H1 (cell line): ENCODE measurements at regions not wholly inside any gene's neighbourhood (a gene's known extent, or its start where the extent isn't known, plus 50 kb on each side); places are given as distances from the start of the nearest gene placed in this dataset.
A peak's percentile ranks its signal among the peaks of the same experiment; 100 is the strongest.

Experiments
- CTCF ChIA-PET: fragments of 300-600 bp; sonication (Branson Sonifier 250); formaldehyde crosslinking; loops from one replicate; lab custom pipeline; 2021; ENCODE audit not compliant: partially characterized antibody; lab: Charles Lee
- POLR2A ChIA-PET: fragments of 300-600 bp; sonication (Branson Sonifier 250); formaldehyde crosslinking; loops from one replicate; lab custom pipeline; 2021; ENCODE audit warnings: inconsistent platforms; ENCODE audit not compliant: partially characterized antibody; lab: Charles Lee
- DNase-seq, 2 experiments: peaks; one replicate each; pipeline versions ENCODE4 v3.0.0 to v3.0.0-alpha.2; 2010 to 2022; ENCODE audit warnings: low spot score in 2 of 2, low read depth in 1 of 2, mixed read lengths in 1 of 2
- FAIRE-seq: peaks from 2 replicates; lab custom pipeline; 2011; peaks lifted over from hg19 to GRCh38; lab: Jason Lieb, UNC
- H2AFZ ChIP-seq: 2 replicates; pipeline ENCODE4 v1.8.1; 2012; ENCODE audit warnings: low read length, inconsistent platforms
- H2AK5ac ChIP-seq: 2 replicates; pipeline ENCODE4 v1.6.1; 2013; ENCODE audit warnings: low read depth, low read length
- H2BK120ac ChIP-seq: replicated peaks from 2 replicates; pipeline ENCODE3; 2013; ENCODE audit warnings: low read depth, low read length, inconsistent platforms
- H2BK12ac ChIP-seq: 2 replicates; pipeline ENCODE4 v1.6.1; 2013; ENCODE audit warnings: low read depth, low read length
- H2BK15ac ChIP-seq: 2 replicates; pipeline ENCODE4 v1.6.1; 2013; ENCODE audit warnings: low read length
- H2BK20ac ChIP-seq: 2 replicates; pipeline ENCODE4 v1.6.1; 2013; ENCODE audit warnings: low read length
- H2BK5ac ChIP-seq: 2 replicates; pipeline ENCODE4 v1.6.1; 2013; ENCODE audit warnings: low read depth, low read length
- H3K14ac ChIP-seq: 2 replicates; pipeline ENCODE4 v1.6.1; 2013; ENCODE audit warnings: inconsistent platforms; ENCODE audit not compliant: insufficient read length
- H3K18ac ChIP-seq: 2 replicates; pipeline ENCODE4 v1.6.1; 2013; ENCODE audit warnings: low read length; ENCODE audit errors: extremely low read depth
- H3K23ac ChIP-seq: 2 replicates; pipeline ENCODE4 v1.6.1; 2013; ENCODE audit warnings: inconsistent platforms; ENCODE audit not compliant: insufficient read length
- H3K23me2 ChIP-seq: 2 replicates; pipeline ENCODE4 v1.6.1; 2013; ENCODE audit warnings: low read depth, low read length
- H3K27ac ChIP-seq: 2 replicates; pipeline ENCODE4 v1.6.1; 2011; ENCODE audit warnings: low read depth, low read length, inconsistent platforms
- H3K27me3 ChIP-seq, 4 experiments: replicated peaks in 1 of 4; 1 replicate in 1 of 4; 2 replicates in 3 of 4; pipeline versions ENCODE4 v1.6.1 to v1.8.1; 2011 to 2013; ENCODE audit warnings: low read length in 3 of 4, mild to moderate bottlenecking in 3 of 4, inconsistent platforms in 2 of 4, mixed read lengths in 2 of 4, moderate library complexity in 1 of 4; ENCODE audit not compliant: control insufficient read depth in 3 of 4, insufficient read depth in 3 of 4; ENCODE audit errors: extremely low read depth in 1 of 4
- H3K36me3 ChIP-seq, 4 experiments: 2 replicates each; pipeline versions ENCODE4 v1.6.1 to v1.8.1; 2011 to 2013; ENCODE audit warnings: mild to moderate bottlenecking in 4 of 4, low read length in 3 of 4, moderate library complexity in 2 of 4, control low read depth in 1 of 4, inconsistent platforms in 1 of 4; ENCODE audit not compliant: insufficient read depth in 4 of 4, control insufficient read depth in 2 of 4
- H3K4ac ChIP-seq: replicated peaks from 2 replicates; pipeline ENCODE3; 2013; ENCODE audit warnings: low read length, low read depth, mixed read lengths, inconsistent platforms; ENCODE audit not compliant: insufficient read length
- H3K4me1 ChIP-seq, 4 experiments: replicated peaks in 1 of 4; 1 replicate in 1 of 4; 2 replicates in 3 of 4; pipeline versions ENCODE4 v1.6.1 to v1.8.1; 2011 to 2013; ENCODE audit warnings: low read length in 3 of 4, inconsistent platforms in 2 of 4, mixed read lengths in 1 of 4; ENCODE audit not compliant: insufficient read depth in 4 of 4, control insufficient read depth in 3 of 4
- H3K4me2 ChIP-seq, 2 experiments: 2 replicates each; pipeline versions ENCODE4 v1.6.1 to v1.8.1; 2011 to 2013; ENCODE audit warnings: low read depth in 2 of 2, low read length in 2 of 2, control low read depth in 1 of 2, inconsistent platforms in 1 of 2, mild to moderate bottlenecking in 1 of 2; ENCODE audit not compliant: insufficient read depth in 1 of 2
- H3K4me3 ChIP-seq, 4 experiments: fragments of 200-600, 300-600 bp in 1 of 4; sonication (generic), shearing (Covaris generic), sonication (Bioruptor Twin) in 1 of 4; 2 replicates each; pipeline versions ENCODE4 v1.5.1 to v1.8.1; 2011 to 2016; ENCODE audit warnings: low read length in 4 of 4, low read depth in 3 of 4, control low read depth in 2 of 4, inconsistent platforms in 2 of 4, mild to moderate bottlenecking in 2 of 4, mixed read lengths in 1 of 4, moderate library complexity in 1 of 4; ENCODE audit not compliant: insufficient read depth in 2 of 4; ENCODE audit errors: extremely low read depth in 1 of 4
- H3K56ac ChIP-seq: replicated peaks from 2 replicates; pipeline ENCODE3; 2013; ENCODE audit warnings: low read depth, mild to moderate bottlenecking, mixed read lengths, low read length, inconsistent platforms; ENCODE audit not compliant: insufficient read length
- H3K79me1 ChIP-seq: 2 replicates; pipeline ENCODE4 v1.6.1; 2013; ENCODE audit warnings: low read depth, low read length, control low read depth
- H3K79me2 ChIP-seq, 2 experiments: 2 replicates each; pipeline versions ENCODE4 v1.6.1 to v1.8.1; 2012 to 2013; ENCODE audit warnings: low read length in 2 of 2, mild to moderate bottlenecking in 2 of 2, inconsistent platforms in 1 of 2; ENCODE audit not compliant: insufficient read depth in 2 of 2, control insufficient read depth in 1 of 2
- H3K9ac ChIP-seq, 4 experiments: replicated peaks in 1 of 4; 1 replicate in 1 of 4; 2 replicates in 3 of 4; pipeline versions ENCODE4 v1.6.1 to v1.8.1; 2011 to 2013; ENCODE audit warnings: low read depth in 3 of 4, low read length in 3 of 4, control low read depth in 2 of 4, mild to moderate bottlenecking in 2 of 4, moderate library complexity in 2 of 4, inconsistent platforms in 1 of 4; ENCODE audit errors: extremely low read depth in 1 of 4
- H3K9me3 ChIP-seq, 2 experiments: 2 replicates each; pipeline versions ENCODE4 v1.6.1 to v1.8.1; 2012 to 2013; ENCODE audit warnings: mild to moderate bottlenecking in 2 of 2, moderate library complexity in 2 of 2, control low read depth in 1 of 2, inconsistent platforms in 1 of 2, low read depth in 1 of 2, low read length in 1 of 2, mixed read lengths in 1 of 2; ENCODE audit not compliant: insufficient read depth in 2 of 2
- H4K20me1 ChIP-seq, 2 experiments: replicated peaks in 1 of 2; 2 replicates each; pipeline versions ENCODE3 to v1.8.1; 2011 to 2013; ENCODE audit warnings: inconsistent platforms in 2 of 2, low read length in 2 of 2, mild to moderate bottlenecking in 1 of 2; ENCODE audit not compliant: insufficient read depth in 2 of 2, control insufficient read depth in 1 of 2
- H4K5ac ChIP-seq: 2 replicates; pipeline ENCODE4 v1.6.1; 2013; ENCODE audit warnings: low read length, low read depth, mixed read lengths, inconsistent platforms; ENCODE audit not compliant: insufficient read length
- H4K8ac ChIP-seq: 2 replicates; pipeline ENCODE4 v1.8.0; 2013; ENCODE audit warnings: mild to moderate bottlenecking, moderate library complexity, low read length, inconsistent platforms; ENCODE audit not compliant: insufficient read depth; ENCODE audit errors: extremely low read depth
- H4K91ac ChIP-seq: replicated peaks from 2 replicates; pipeline ENCODE3; 2013; ENCODE audit warnings: low read length, mixed read lengths, inconsistent platforms; ENCODE audit not compliant: insufficient read length
- CBX8 ChIP-seq: fragments of 300-800, 300-1000 bp; sonication (generic); IDR thresholded peaks from 2 replicates; pipeline ENCODE4 v1.7.1; 2016; ENCODE audit warnings: low read depth, low read length, borderline replicate concordance
- CHD2 ChIP-seq: IDR thresholded peaks from 2 replicates; pipeline ENCODE4 v1.6.1; 2012; ENCODE audit warnings: low read length, improper control_type of control experiment
- E2F6 ChIP-seq: IDR thresholded peaks from 2 replicates; pipeline ENCODE4 v1.6.1; 2012; ENCODE audit warnings: inconsistent platforms
- EZH2 ChIP-seq: fragments of 200-600 bp; sonication (generic); IDR thresholded peaks from 2 replicates; pipeline ENCODE4 v1.7.1; 2012; ENCODE audit warnings: low read depth, mild to moderate bottlenecking, moderate library complexity, low read length, inconsistent platforms; ENCODE audit not compliant: severe bottlenecking
- JUND ChIP-seq: IDR thresholded peaks from 2 replicates; pipeline ENCODE4 v1.6.1; 2011; ENCODE audit warnings: mild to moderate bottlenecking, improper control_type of control experiment, low read length
- KDM1A ChIP-seq: fragments of 200-600, 300-600 bp; sonication (generic); IDR thresholded peaks from 2 replicates; pipeline ENCODE4 v1.7.1; 2016; ENCODE audit warnings: mild to moderate bottlenecking, low read length, borderline replicate concordance
- MAFK ChIP-seq: IDR thresholded peaks from 2 replicates; pipeline ENCODE4 v1.6.1; 2012; ENCODE audit warnings: low read depth, mild to moderate bottlenecking, improper control_type of control experiment, low read length
- NANOG ChIP-seq: IDR thresholded peaks from 2 replicates; pipeline ENCODE4 v1.6.1; 2011; ENCODE audit warnings: low read length, low read depth, mild to moderate bottlenecking, inconsistent platforms; ENCODE audit not compliant: insufficient read depth, poor library complexity, severe bottlenecking
- SP4 ChIP-seq: IDR thresholded peaks from 2 replicates; pipeline ENCODE4 v1.6.1; 2012; ENCODE audit warnings: low read length, inconsistent platforms
- SRF ChIP-seq: IDR thresholded peaks from 2 replicates; pipeline ENCODE4 v1.6.1; 2011; ENCODE audit warnings: mild to moderate bottlenecking, low read depth, low read length, moderate library complexity
- TEAD4 ChIP-seq: IDR thresholded peaks from 2 replicates; pipeline ENCODE4 v1.6.1; 2012; ENCODE audit warnings: low read depth, low read length, inconsistent platforms, mixed read lengths
- WGBS, 2 experiments: shearing (Covaris generic) in 1 of 2; methylation state at CpG; one replicate each; pipeline versions ENCODE4 v1.1.6 to v1.1.7; 2013 to 2015; ENCODE audit warnings: low lambda C conversion rate in 2 of 2, mixed read lengths in 2 of 2, inconsistent platforms in 1 of 2, low coverage in 1 of 2, missing lambda C conversion rate in 1 of 2; ENCODE audit not compliant: insufficient replicate concordance in 2 of 2, insufficient coverage in 1 of 2, insufficient read length in 1 of 2; ENCODE audit errors: extremely low coverage in 1 of 2, missing lambda C conversion rate in 1 of 2; 5-methylcytosine and 5-hydroxymethylcytosine counted together

- H3K4me3 ChIP-seq, result no peak overlapping the region
- H3K23ac ChIP-seq, result no peak overlapping the region
- no peaks in the 10 kb centered on the region; a peak in 1 of 7 replicates for H3K27me3 ChIP-seq
- no peaks in the 10 kb centered on the region for H3K36me3 ChIP-seq
- H3K14ac ChIP-seq, result no peak overlapping the region
- no peak overlapping the region for H2BK5ac ChIP-seq
- no peak overlapping the region for H3K4ac ChIP-seq
- no peaks in the 10 kb centered on the region for H3K79me2 ChIP-seq
- no peak overlapping the region for H2AFZ ChIP-seq
- peaks cover 0 to 5% (median 3%) of the 10 kb centered on the region in 4 experiments; a peak in 6 of 7 replicates for H3K4me1 ChIP-seq
- peak overlapping the region; percentile 16 for H4K91ac ChIP-seq
- no peak overlapping the region for H3K4me2 ChIP-seq
- H2BK12ac ChIP-seq, result no peak overlapping the region
- no peak overlapping the region for H2AK5ac ChIP-seq
- H3K79me1 ChIP-seq, result no peaks in the 10 kb centered on the region
- no peak overlapping the region for H4K5ac ChIP-seq
- H3K9ac ChIP-seq, result no peak overlapping the region
- H2BK20ac ChIP-seq, result no peak overlapping the region
- H3K18ac ChIP-seq, result no peak overlapping the region
- H2BK15ac ChIP-seq, result no peak overlapping the region
- no peak for FAIRE-seq
- H3K9me3 ChIP-seq, result no peaks in the 10 kb centered on the region
- CTCF ChIA-PET, result interaction anchor here (0.7 to 1.3 kb wide), 3 partner anchors 10 to 82 kb away, joined by 3 read pairs; no protein-coding TSS in a partner anchor
- H4K8ac ChIP-seq, result no peak overlapping the region
- H3K23me2 ChIP-seq, result no peaks in the 10 kb centered on the region
- no peaks in the 10 kb centered on the region for H4K20me1 ChIP-seq
- WGBS, 2 experiments, result 86% methylated on average over 7 of the region's 9 CpGs; no CpG with 5 or more reads in 1 of the 2 experiments
- peak in 1 of 2 experiments; percentile 20 for DNase-seq
- POLR2A ChIA-PET, result no interaction called here
- no peak overlapping the region for H3K56ac ChIP-seq
- H3K27ac ChIP-seq, result no peak overlapping the region
- no peak overlapping the region for H2BK120ac ChIP-seq
- TF ChIP-seq NANOG (no peak), SP4 (no peak), CBX8 (no peak), EZH2 (no peak), JUND (no peak), KDM1A (no peak), MAFK (no peak), TEAD4 (no peak), CHD2 (no peak), SRF (no peak), E2F6 (no peak)
Observed at GRCh38 chr11:130651066-130651855, 202.8 kb downstream of the ADAMTS15 start.
